Limb (tissue), 2 donors: ENCODE measurements at regions not wholly inside any gene's neighbourhood (a gene's known extent, or its start where the extent isn't known, plus 50 kb on each side); places are given as distances from the start of the nearest gene placed in this dataset.
"Not testable (repeated sequence)": the region's sequence is repeated elsewhere in the genome, so short reads cannot be mapped to it uniquely, and the experiment has no call there.

Experiments used
- DNase-seq, 2 donors: peaks; one replicate each; pipeline ENCODE4 v3.0.0-alpha.2; 2016; ENCODE audit errors: extremely low spot score in 2 of 2

- no peak for DNase-seq
Measured at GRCh38 chr18:70397259-70397925, 108.5 kb downstream of the SOCS6 start.

GRCh38 chr18:70395771-70396170, 106.9 kb downstream of the SOCS6 start:
- not testable (repeated sequence) for DNase-seq

GRCh38 chr18:70394672-70395071, 105.8 kb downstream of the SOCS6 start:
- no peak for DNase-seq

GRCh38 chr18:70390371-70391090, 101.7 kb downstream of the SOCS6 start:
- DNase-seq = no peak

- not testable (repeated sequence) for DNase-seq
Measured at GRCh38 chr18:70389036-70389435, 100.2 kb downstream of the SOCS6 start.

- no peak for DNase-seq
Measured at GRCh38 chr18:70387027-70387426, 98.2 kb downstream of the SOCS6 start.

GRCh38 chr18:70386582-70386981, 97.7 kb downstream of the SOCS6 start:
- DNase-seq = no peak

GRCh38 chr18:70385474-70385873, 96.6 kb downstream of the SOCS6 start:
- DNase-seq = no peak

- no peak for DNase-seq
Measured at GRCh38 chr18:70384181-70384790, 95.4 kb downstream of the SOCS6 start.

GRCh38 chr18:70382992-70383717, 94.3 kb downstream of the SOCS6 start:
- DNase-seq = no peak

- DNase-seq = no peak
Measured at GRCh38 chr18:70382017-70382416, 93.2 kb downstream of the SOCS6 start.

- DNase-seq = no peak
Measured at GRCh38 chr18:70380915-70381896, 92.4 kb downstream of the SOCS6 start.
